WTC11 (cell line): ENCODE measurements at regions not wholly inside any gene's neighbourhood (a gene's known extent, or its start where the extent isn't known, plus 50 kb on each side); places are given as distances from the start of the nearest gene placed in this dataset.

Source experiments
- ARID4B ChIP-seq: sonication (generic); formaldehyde crosslinking; IDR thresholded peaks from 2 replicates; pipeline ENCODE4 v1.8.0; 2023; ENCODE audit warnings: missing genetic modification reagents, mild to moderate bottlenecking, borderline replicate concordance
- CBFB ChIP-seq: sonication (generic); formaldehyde crosslinking; IDR thresholded peaks from 2 replicates; pipeline ENCODE4 v1.8.1; 2022; ENCODE audit warnings: mild to moderate bottlenecking, low read depth, missing genetic modification reagents
- CREB1 ChIP-seq: sonication (generic); formaldehyde crosslinking; IDR thresholded peaks from 2 replicates; pipeline ENCODE4 v1.8.0; 2023; ENCODE audit warnings: mild to moderate bottlenecking, missing genetic modification reagents
- ESRRA ChIP-seq: sonication (generic); formaldehyde crosslinking; IDR thresholded peaks from 2 replicates; pipeline ENCODE4 v1.8.1; 2022; ENCODE audit warnings: mild to moderate bottlenecking, missing genetic modification reagents, borderline replicate concordance
- KAT7 ChIP-seq: sonication (generic); formaldehyde crosslinking; IDR thresholded peaks from 2 replicates; pipeline ENCODE4 v1.8.1; 2023; ENCODE audit warnings: missing genetic modification reagents, mild to moderate bottlenecking, borderline replicate concordance
- NFE2L1 ChIP-seq: sonication (generic); formaldehyde crosslinking; IDR thresholded peaks from 2 replicates; pipeline ENCODE4 v1.8.1; 2023; ENCODE audit warnings: missing genetic modification reagents
- SP1 ChIP-seq: sonication (generic); formaldehyde crosslinking; conservative IDR thresholded peaks from 2 replicates; pipeline ENCODE4 v1.8.1; 2022; ENCODE audit warnings: missing genetic modification reagents
- USF2 ChIP-seq: sonication (generic); formaldehyde crosslinking; IDR thresholded peaks from 2 replicates; pipeline ENCODE4 v1.8.1; 2023; ENCODE audit warnings: mild to moderate bottlenecking, missing genetic modification reagents, moderate library complexity
- ZNF138 ChIP-seq: sonication (generic); formaldehyde crosslinking; conservative IDR thresholded peaks from 2 replicates; pipeline ENCODE4 v1.8.1; 2022; ENCODE audit warnings: mild to moderate bottlenecking, moderate library complexity, missing genetic modification reagents
- ZNF416 ChIP-seq: fragments of 250-450 bp; sonication (Bioruptor Pico); IDR thresholded peaks from 2 replicates; pipeline ENCODE4 v1.9.0; 2021; ENCODE audit warnings: mild to moderate bottlenecking, inconsistent platforms
- TF ChIP-seq, protein P1 (sequence below): fragments of 200-600 bp; IDR thresholded peaks from 2 replicates; pipeline ENCODE4 v1.8.0; 2022; ENCODE audit warnings: antibody characterized with exemption
- TF ChIP-seq, protein P2 (sequence below): sonication (generic); formaldehyde crosslinking; IDR thresholded peaks from 2 replicates; pipeline ENCODE4 v1.8.1; 2023; ENCODE audit warnings: mild to moderate bottlenecking, moderate library complexity, missing genetic modification reagents
- TF ChIP-seq, protein P3 (sequence below): sonication (generic); formaldehyde crosslinking; IDR thresholded peaks from 2 replicates; pipeline ENCODE4 v1.8.1; 2022; ENCODE audit warnings: mild to moderate bottlenecking, moderate library complexity, missing genetic modification reagents

DNA sequence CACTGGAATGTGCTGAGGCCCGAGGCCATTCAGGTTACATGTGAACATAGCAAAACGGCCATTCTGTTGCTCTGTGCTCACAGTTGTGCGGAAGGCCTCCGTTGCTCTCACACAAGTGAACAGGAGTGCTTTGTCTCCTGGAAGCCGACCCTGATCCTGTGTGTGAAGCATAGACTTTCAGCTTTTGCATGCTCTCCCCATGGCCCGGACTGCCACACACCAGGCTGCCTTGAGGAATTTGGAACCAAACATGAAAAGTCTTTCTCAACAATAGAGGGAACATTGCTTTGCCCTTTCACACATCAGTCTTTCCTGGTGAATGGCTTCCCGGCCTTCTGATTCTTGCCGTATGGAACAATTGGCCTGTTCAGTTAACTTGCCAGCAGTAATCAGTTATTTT is 154.8 kb upstream of the LRIG1 start:
- TF ChIP-seq ESRRA (no peak), ARID4B (CRISPR knock-in tag) (no peak), ZNF138 (no peak), CBFB (CRISPR knock-in tag) (no peak), CREB1 (CRISPR knock-in tag) (no peak), ZNF416 (CRISPR knock-in tag) (no peak), KAT7 (no peak), SP1 (no peak), NFE2L1 (CRISPR knock-in tag) (no peak), USF2 (no peak)
- TF ChIP-seq, protein P1, sequence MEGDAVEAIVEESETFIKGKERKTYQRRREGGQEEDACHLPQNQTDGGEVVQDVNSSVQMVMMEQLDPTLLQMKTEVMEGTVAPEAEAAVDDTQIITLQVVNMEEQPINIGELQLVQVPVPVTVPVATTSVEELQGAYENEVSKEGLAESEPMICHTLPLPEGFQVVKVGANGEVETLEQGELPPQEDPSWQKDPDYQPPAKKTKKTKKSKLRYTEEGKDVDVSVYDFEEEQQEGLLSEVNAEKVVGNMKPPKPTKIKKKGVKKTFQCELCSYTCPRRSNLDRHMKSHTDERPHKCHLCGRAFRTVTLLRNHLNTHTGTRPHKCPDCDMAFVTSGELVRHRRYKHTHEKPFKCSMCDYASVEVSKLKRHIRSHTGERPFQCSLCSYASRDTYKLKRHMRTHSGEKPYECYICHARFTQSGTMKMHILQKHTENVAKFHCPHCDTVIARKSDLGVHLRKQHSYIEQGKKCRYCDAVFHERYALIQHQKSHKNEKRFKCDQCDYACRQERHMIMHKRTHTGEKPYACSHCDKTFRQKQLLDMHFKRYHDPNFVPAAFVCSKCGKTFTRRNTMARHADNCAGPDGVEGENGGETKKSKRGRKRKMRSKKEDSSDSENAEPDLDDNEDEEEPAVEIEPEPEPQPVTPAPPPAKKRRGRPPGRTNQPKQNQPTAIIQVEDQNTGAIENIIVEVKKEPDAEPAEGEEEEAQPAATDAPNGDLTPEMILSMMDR = no peak
- TF ChIP-seq, protein P2, sequence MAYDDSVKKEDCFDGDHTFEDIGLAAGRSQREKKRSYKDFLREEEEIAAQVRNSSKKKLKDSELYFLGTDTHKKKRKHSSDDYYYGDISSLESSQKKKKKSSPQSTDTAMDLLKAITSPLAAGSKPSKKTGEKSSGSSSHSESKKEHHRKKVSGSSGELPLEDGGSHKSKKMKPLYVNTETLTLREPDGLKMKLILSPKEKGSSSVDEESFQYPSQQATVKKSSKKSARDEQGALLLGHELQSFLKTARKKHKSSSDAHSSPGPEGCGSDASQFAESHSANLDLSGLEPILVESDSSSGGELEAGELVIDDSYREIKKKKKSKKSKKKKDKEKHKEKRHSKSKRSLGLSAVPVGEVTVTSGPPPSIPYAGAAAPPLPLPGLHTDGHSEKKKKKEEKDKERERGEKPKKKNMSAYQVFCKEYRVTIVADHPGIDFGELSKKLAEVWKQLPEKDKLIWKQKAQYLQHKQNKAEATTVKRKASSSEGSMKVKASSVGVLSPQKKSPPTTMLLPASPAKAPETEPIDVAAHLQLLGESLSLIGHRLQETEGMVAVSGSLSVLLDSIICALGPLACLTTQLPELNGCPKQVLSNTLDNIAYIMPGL = no peak
- TF ChIP-seq, protein P3, sequence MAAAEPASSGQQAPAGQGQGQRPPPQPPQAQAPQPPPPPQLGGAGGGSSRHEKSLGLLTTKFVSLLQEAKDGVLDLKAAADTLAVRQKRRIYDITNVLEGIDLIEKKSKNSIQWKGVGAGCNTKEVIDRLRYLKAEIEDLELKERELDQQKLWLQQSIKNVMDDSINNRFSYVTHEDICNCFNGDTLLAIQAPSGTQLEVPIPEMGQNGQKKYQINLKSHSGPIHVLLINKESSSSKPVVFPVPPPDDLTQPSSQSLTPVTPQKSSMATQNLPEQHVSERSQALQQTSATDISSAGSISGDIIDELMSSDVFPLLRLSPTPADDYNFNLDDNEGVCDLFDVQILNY (CRISPR knock-in tag) = no peak
